Right ventricle myocardium inferior (tissue), 1 donor: ENCODE measurements at regions not wholly inside any gene's neighbourhood (a gene's known extent, or its start where the extent isn't known, plus 50 kb on each side); places are given as distances from the start of the nearest gene placed in this dataset.
A peak's percentile ranks its signal among the peaks of the same experiment; 100 is the strongest.
"Not testable (repeated sequence)": the region's sequence is repeated elsewhere in the genome, so short reads cannot be mapped to it uniquely, and the experiment has no call there.

ENCODE experiments used
- ATAC-seq: fragments of 200-7000 bp; cut with Tn5 transposase; one replicate; pipeline ENCODE4 v1.9.1; 2020; ENCODE audit warnings: mild to moderate bottlenecking, moderate library complexity
- DNase-seq: peaks from one replicate; pipeline ENCODE4 v3.0.0; 2021; ENCODE audit errors: missing footprints
- intact Hi-C: fragments of 100-400 bp; cut with DNase I; formaldehyde crosslinking; loops from one replicate; pipeline ENCODE4 v1.11.0; 2022
- donor health status: DM: no; HTN: yes; CAD: no; lungs with severe emphysema.

- intact Hi-C loops, ATAC-seq: not testable (repeated sequence)
- peak; percentile 2 for DNase-seq
Observed at GRCh38 chr13:16050055-16050454, 3131.6 kb downstream of the TUBA3C start.

GRCh38 chr13:16017494-16018009 is 3164.1 kb downstream of the TUBA3C start:
- intact Hi-C loops, ATAC-seq, DNase-seq: not testable (repeated sequence)

GRCh38 chr13:16008271-16008670 is 3173.4 kb downstream of the TUBA3C start:
- DNase-seq, ATAC-seq, intact Hi-C loops: not testable (repeated sequence)
